HG03159 (cell line): ENCODE measurements at regions not wholly inside any gene's neighbourhood (a gene's known extent, or its start where the extent isn't known, plus 50 kb on each side); places are given as distances from the start of the nearest gene placed in this dataset.

Experiments used
- ATAC-seq: cut with Tn5 transposase; IDR thresholded peaks from one replicate; pipeline ENCODE4 v1.9.1; 2021; ENCODE audit warnings: mild to moderate bottlenecking, moderate library complexity; ENCODE audit not compliant: unreplicated experiment

DNA sequence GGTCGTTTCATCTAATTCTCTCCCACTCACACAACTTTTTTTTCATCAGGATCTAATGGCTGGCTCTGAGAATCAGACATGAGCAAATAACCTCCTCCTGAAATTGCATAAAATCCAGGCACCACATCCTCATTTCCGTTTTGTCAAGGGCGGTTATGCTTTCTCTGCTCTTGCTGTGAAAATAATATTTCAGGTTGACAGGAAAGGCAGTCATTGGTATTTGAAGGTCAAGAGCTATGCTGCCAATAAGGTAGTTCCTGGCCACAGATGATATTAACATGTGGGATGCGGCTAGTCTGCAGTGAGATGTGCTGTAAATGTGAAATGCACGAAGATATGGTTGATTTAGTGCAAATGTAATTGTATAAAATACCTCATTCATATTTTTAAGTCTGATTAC, 870.2 kb upstream of the TMEM132C start:
- ATAC-seq: no peak

DNA sequence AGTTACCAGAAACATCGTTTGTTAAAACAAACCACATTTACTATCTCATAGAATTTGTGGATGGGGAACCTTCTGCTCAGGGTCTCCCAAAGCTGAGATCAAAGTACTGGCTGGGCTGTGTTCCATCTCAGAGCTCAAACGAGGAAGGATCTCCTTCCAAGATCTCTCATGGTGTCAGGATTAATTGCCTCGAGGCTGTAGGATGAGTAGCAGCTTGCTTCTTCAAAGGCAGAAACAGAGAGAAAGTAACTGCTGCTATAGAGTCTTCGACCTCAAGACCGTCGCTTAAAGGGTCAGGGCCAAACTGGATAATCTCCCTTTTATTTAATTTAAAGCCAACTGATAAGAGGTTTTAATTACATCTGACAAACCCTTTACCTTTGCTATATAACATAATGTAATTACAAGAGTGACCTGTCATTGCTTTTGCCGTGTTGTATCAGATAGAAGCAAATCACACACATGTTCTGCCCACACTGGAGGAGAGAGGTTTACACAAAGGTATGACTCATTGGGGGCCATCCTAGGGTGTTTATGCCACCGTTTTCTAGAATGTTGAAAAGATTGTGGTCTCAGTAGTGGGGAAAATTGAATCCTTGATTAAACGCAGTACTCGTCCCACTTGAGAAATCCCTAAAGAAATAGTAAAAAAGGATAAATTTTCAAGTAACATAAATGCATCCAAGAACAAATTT, 868.8 kb upstream of the TMEM132C start:
- ATAC-seq: no peak

DNA sequence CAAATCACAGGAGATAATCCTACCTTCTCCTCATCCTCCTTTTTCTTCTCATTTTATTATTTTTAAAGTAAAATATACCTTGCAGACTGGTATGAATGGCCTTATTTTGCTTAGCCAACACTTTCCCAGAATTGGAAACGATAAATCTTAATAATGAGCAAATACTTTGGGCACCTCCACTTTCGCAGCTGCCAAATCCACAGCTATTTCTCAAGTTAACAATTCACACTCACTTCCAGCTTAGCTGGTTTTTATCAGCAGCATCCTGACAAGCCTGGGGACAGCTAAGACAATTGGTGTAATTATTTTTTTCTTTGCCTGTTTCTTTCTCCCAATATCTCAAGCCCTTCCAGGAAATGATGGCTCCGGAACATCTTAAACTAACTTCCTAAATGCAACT, 867.5 kb upstream of the TMEM132C start:
- ATAC-seq: no peak

DNA sequence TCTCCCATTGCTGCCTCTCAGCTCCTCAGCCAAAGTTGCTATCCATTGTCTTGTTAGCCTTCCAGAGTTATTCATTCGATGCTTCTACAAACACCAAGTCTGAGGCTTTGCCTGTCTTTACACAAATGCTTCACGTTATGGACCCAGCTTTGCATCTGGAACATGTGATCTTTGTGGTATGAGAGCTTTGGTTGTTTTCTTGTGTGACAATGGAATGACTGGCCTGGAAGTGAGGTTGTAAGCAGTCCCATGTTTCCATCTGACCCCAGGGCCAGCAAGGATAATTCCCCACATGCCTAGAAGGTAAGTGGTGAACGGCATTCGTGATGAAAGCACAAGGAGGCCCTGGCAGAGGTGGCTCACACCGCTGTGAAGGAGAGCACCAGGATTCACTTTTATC, 866.7 kb upstream of the TMEM132C start:
- no peak for ATAC-seq

GRCh38 chr12:127401005-127401404, 866.0 kb upstream of the TMEM132C start:
- ATAC-seq: no peak

- no peak for ATAC-seq
Measured at GRCh38 chr12:127401536-127401935, 865.4 kb upstream of the TMEM132C start.

DNA sequence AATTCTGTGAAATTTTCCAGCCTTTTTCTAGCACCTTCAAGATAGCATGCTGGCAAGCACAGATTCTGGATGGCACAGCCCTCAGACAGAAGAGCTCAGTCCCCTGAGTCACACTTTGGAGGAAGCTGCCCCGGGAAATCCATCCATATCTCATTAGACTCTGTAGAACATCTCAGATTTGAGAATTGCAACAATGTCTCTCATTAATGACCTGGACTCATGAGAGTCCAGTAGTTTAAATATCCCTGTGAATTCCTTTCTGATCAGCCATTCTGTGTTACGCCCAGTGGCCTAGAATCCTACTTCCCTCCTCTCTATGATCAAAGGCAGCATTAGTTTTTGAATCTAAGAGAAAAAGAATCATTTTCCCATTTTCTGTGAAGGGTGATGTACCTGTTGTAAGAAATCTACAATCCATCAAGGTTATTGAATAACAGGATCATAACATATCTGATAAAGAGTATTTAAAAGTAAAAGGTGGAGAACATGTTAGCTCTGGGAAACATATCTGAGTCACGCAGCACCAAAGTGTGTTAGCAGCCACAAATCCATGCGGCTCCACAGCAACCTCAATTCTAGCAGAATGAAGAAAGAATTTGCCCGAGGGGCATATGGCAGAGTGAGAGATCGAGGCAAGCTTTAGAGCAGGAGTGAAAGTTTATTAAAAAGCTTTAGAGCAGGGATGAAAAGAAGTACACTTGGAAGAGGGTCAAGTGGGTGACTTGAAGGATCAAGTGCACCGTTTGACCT, 855.6 kb upstream of the TMEM132C start:
- ATAC-seq: no peak

DNA sequence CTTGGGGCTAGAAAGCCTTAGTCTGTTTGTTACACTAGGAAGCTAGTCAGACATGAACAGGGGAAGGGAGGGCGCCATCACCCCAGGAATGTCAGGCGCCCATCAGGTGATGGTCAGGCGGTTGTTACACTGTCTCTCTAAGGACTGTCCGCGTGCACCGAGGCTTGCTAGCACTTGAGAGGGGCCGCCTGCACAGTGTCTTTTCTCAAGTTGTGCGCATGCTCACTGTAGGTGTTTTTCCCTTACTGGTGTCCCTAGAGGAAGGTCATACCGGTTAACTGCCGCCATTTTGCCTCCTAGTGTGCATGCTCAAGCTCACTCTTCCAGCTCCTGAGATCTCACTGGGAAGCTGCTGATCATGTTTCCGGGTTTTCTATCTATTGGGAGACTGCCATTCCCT, 855.0 kb upstream of the TMEM132C start:
- no peak for ATAC-seq

- no peak for ATAC-seq
Measured at GRCh38 chr12:127412866-127413265, 854.1 kb upstream of the TMEM132C start.

DNA sequence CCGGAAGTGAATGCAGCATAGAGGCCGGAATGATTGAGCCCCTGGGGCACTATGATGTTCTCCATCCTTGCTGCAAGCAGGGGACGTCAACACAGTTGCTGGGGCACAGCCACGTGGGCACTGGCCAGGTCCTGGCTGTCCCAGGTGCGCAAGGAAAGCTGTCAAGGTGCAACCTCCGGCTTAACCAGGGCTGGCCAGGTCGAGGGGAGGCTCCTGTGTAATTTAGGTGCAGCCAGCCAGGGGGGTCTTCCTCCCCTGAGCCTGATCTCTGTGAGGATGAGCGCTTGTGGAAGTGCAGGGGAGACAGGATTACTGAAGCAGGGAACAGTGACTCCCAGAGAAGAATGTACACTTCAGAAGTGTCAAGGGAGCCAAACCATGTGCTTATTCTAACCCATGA, 852.8 kb upstream of the TMEM132C start:
- no peak for ATAC-seq

DNA sequence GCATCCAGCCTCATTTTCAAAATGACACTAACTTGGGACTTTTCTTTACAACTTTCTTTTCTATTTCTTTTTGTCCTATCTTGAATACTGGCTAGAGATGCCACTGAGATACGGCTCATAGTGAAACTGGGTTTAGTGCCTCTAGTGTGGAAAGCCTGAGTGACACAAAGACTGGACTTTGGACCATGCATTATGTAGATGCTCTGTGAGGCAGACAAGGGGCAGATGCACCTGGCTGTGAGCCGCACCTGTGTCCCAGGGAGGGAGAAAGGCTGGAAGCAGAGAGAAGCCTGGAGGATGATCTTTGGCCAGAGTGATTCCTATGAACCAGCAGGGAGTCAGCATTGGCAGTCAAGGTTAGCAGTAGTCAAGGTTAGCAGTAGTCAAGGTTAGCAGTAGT, 852.3 kb upstream of the TMEM132C start:
- no peak for ATAC-seq

- no peak for ATAC-seq
Measured at GRCh38 chr12:127416796-127417195, 850.2 kb upstream of the TMEM132C start.

DNA sequence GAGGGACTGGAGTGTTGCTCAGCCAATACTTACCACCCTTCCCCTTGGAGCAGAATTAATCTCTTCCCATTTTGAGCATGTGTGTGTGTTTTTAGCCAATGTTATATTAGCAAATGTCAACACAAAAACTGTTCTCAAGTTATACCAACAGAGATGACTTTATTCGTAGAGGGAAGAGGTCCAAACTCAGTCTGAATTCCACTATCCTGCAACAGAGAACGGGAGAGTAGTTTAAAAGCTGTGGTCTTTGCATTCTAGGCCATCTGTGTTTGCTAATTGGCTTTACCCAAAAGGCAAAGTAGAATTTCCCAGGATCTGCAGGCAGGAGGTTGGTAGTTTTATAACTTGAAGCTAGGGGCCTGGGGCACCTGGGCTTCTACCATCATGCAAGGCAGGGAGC, 847.9 kb upstream of the TMEM132C start:
- no peak for ATAC-seq

DNA sequence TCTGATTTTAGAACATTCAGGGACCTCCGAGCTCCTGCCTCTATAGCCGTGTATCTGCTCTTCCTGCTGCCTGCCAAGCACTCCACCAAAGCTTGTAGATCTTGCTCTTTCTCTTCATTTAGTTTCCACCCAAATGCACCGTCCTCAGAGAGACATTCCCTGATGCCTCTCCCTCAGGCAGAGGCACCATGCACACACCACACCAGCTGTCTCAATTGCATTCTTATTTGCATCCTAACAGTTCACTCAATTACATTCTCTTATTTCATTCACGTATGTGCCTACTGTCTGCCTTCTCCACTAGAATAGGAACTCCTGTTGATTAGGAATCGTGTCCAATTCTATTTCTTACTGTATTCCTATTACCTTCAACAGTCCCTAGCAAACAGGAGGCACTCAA, 845.4 kb upstream of the TMEM132C start:
- ATAC-seq: no peak

GRCh38 chr12:127422935-127423566, 843.9 kb upstream of the TMEM132C start:
- no peak for ATAC-seq

DNA sequence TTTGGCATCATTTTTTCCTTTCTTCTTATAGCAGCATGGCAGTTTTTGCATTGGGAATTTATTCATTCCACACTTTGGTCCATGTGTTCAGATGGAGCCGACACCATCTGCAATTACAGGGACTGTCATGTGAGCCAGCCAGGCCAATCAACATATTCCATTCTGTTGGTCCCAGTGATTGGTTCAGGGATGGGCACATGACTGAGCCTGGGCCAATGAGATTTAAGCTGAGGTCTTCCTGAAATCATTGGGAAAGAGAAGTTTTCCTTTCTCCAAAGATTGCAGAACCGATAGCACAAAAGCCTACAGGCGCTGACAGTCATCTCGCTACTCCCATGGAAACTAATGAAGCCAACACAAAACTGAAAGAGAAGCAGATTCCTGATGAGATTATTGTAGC, 841.5 kb upstream of the TMEM132C start:
- ATAC-seq: no peak

GRCh38 chr12:127428420-127428819, 838.5 kb upstream of the TMEM132C start:
- ATAC-seq: no peak

DNA sequence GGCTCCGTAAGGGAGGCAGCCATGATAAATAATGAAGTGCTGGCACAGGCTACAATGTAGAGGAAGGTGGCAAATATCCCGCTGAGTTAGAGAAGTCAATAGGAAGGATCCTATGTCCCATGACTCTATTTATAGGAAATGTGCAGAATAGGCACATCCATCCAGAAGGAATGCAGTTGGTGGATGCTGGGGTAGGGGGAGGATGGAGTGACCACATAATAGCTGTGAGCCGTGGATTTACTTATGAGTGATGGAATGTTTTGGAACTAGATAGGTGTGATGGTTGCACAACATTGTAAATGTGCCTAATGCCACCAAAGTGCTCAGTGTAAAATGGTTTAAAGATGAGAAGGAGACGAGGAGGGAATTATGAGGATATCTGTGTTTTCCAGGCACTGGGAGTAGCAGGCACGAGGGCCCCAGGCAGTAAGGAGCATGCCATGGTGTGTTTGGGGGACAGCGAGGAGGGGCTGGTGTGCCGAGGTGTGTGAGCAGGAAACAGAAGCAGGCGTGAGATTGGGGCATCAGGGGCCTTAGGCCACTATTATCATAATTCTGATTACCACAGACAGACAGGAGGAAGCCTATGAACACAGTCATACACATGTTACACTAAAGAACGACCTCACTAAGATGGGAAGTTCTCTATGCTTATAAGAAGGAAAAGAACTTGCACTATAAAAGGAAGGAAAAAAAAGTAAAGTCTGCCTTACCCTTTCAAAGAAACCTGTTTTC, 837.3 kb upstream of the TMEM132C start:
- no peak for ATAC-seq

- no peak for ATAC-seq
Measured at GRCh38 chr12:127430401-127430800, 836.6 kb upstream of the TMEM132C start.

- ATAC-seq: no peak
Measured at GRCh38 chr12:127431177-127431576, 835.8 kb upstream of the TMEM132C start.

DNA sequence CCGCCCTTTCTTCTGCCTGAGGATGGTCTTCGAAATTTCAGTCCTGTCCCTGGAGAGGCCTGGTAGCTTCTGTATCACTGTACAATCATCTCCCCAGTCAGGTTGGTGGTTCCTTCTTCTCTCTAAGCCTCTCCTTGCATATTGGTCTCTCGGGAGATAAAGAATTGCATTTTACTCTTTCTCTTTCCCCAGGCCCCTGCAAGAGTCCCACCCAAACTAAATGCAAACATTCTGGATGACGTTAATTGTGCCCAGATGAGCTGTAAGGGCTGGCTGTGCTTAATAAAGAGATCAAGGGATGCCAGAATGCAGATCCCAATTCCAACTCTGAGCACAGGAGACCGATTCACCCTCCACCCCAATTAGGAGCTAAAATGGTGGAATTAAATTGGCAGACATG, 835.4 kb upstream of the TMEM132C start:
- no peak for ATAC-seq

DNA sequence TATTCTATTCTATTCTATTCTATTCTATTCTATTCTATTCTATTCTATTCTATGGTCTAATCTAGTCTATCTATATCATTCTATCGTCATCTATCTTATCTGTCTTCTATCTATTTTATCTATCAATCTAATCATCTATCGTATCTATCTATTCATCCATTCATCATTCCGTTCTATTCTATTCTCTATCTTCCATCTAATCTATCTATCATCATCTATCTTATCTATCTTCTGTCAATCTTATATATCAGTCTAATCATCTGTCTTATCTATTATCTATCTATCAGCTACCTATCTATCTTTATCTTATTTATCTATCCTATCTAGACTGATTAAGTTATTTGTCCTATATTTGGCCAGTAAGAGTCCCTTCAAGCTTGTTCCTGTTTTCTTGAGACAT, 831.5 kb upstream of the TMEM132C start:
- ATAC-seq: no peak
